ENCODE measurements at regions not wholly inside any gene's neighbourhood (a gene's known extent, or its start where the extent isn't known, plus 50 kb on each side); places are given as distances from the start of the nearest gene placed in this dataset.

GRCh38 chr13:69142101-69142500, 965.5 kb upstream of the ATXN8OS start:
- TF ChIP-seq CTCF (IDR thresholded peaks at IDR 0.05) (no peak), POLR2A (IDR thresholded peaks at IDR 0.05) (no peak)
